GM23338 (cell line): ENCODE measurements at regions not wholly inside any gene's neighbourhood (a gene's known extent, or its start where the extent isn't known, plus 50 kb on each side); places are given as distances from the start of the nearest gene placed in this dataset.

Experiments used
- ATAC-seq: fragments of 200-7000 bp; cut with Tn5 transposase; 3 replicates; pipeline ENCODE4 v1.9.1; 2020
- DNase-seq: peaks from one replicate; pipeline ENCODE4 v3.0.0-alpha.2; 2015; ENCODE audit warnings: low spot score
- H2AFZ ChIP-seq: fragments of 200-600 bp; sonication (generic); 2 replicates; pipeline ENCODE4 v1.8.0; 2016; ENCODE audit warnings: antibody characterized with exemption, mild to moderate bottlenecking, moderate library complexity
- H3F3A ChIP-seq: fragments of 200-600 bp; sonication (generic); replicated peaks from 2 replicates; pipeline ENCODE4 v1.8.0; 2017; ENCODE audit warnings: antibody characterized with exemption, mixed run types, low read depth
- H3K27ac ChIP-seq: fragments of 200-600 bp; sonication (generic); 2 replicates; pipeline ENCODE4 v1.6.1; 2016; ENCODE audit warnings: low read depth
- H3K27me3 ChIP-seq: fragments of 200-600 bp; sonication (generic); 2 replicates; pipeline ENCODE4 v1.8.0; 2016; ENCODE audit warnings: mild to moderate bottlenecking, mixed run types, moderate library complexity; ENCODE audit not compliant: insufficient read depth
- H3K36me3 ChIP-seq: fragments of 200-600 bp; sonication (generic); 2 replicates; pipeline ENCODE4 v1.8.0; 2016; ENCODE audit warnings: mild to moderate bottlenecking; ENCODE audit not compliant: insufficient read depth
- H3K4me1 ChIP-seq: fragments of 200-600 bp; sonication (generic); 2 replicates; pipeline ENCODE4 v1.8.0; 2016; ENCODE audit warnings: mild to moderate bottlenecking, moderate library complexity; ENCODE audit not compliant: insufficient read depth
- H3K4me2 ChIP-seq: fragments of 200-600 bp; sonication (generic); 2 replicates; pipeline ENCODE4 v1.7.1; 2017; ENCODE audit warnings: mixed run types
- H3K4me3 ChIP-seq: fragments of 200-600 bp; sonication (generic); 2 replicates; pipeline ENCODE4 v1.6.1; 2016; ENCODE audit warnings: mixed run types
- H3K79me2 ChIP-seq: fragments of 200-600 bp; sonication (generic); replicated peaks from 2 replicates; pipeline ENCODE4 v1.8.0; 2017; ENCODE audit warnings: mild to moderate bottlenecking; ENCODE audit not compliant: insufficient read depth
- H3K9me2 ChIP-seq: fragments of 200-600 bp; sonication (generic); 2 replicates; pipeline ENCODE4 v1.8.0; 2017; ENCODE audit not compliant: insufficient read depth
- H4K20me1 ChIP-seq: fragments of 200-600 bp; sonication (generic); replicated peaks from 2 replicates; pipeline ENCODE4 v1.8.0; 2017; ENCODE audit warnings: mild to moderate bottlenecking; ENCODE audit not compliant: insufficient read depth
- H3K27ac Mint-ChIP-seq: 2 replicates; pipeline ENCODE4 v1.8.0; 2020; ENCODE audit warnings: inconsistent platforms, mild to moderate bottlenecking, moderate library complexity, mixed read lengths
- H3K27me3 Mint-ChIP-seq: 3 replicates; pipeline ENCODE4 v1.8.0; 2022; ENCODE audit warnings: low read depth, mild to moderate bottlenecking, moderate library complexity, mixed read lengths, inconsistent platforms; ENCODE audit not compliant: insufficient read depth, poor library complexity
- H3K36me3 Mint-ChIP-seq: 3 replicates; pipeline ENCODE4 v1.8.0; 2021; ENCODE audit warnings: low read depth, mild to moderate bottlenecking, inconsistent platforms, moderate library complexity, mixed read lengths
- H3K4me1 Mint-ChIP-seq: 3 replicates; pipeline ENCODE4 v1.8.0; 2020; ENCODE audit warnings: mild to moderate bottlenecking, inconsistent platforms, mixed read lengths
- H3K4me3 Mint-ChIP-seq: 3 replicates; pipeline ENCODE4 v1.8.0; 2021; ENCODE audit warnings: moderate library complexity, mild to moderate bottlenecking, inconsistent platforms, mixed read lengths
- H3K9me3 Mint-ChIP-seq: 3 replicates; pipeline ENCODE4 v1.8.0; 2020; ENCODE audit warnings: moderate library complexity, mild to moderate bottlenecking, inconsistent platforms, mixed read lengths
- ETS1 ChIP-seq: IDR thresholded peaks from 2 replicates; pipeline ENCODE4 v1.6.1; 2016; ENCODE audit warnings: antibody characterized with exemption
- JUNB ChIP-seq: IDR thresholded peaks from one replicate; pipeline ENCODE4 v1.6.1; 2016; ENCODE audit warnings: antibody characterized with exemption; ENCODE audit not compliant: unreplicated experiment
- STAT1 ChIP-seq: IDR thresholded peaks from one replicate; pipeline ENCODE4 v1.6.1; 2016; ENCODE audit warnings: antibody characterized with exemption; ENCODE audit not compliant: unreplicated experiment
- ZNF331 ChIP-seq: fragments of 250-450 bp; sonication (Bioruptor Pico); IDR thresholded peaks from 2 replicates; pipeline ENCODE4 v1.5.0; 2020; ENCODE audit warnings: low read depth, mild to moderate bottlenecking, moderate library complexity
- TF ChIP-seq, protein P1 (sequence below): fragments of 250-450 bp; sonication (Bioruptor Pico); IDR thresholded peaks from 2 replicates; pipeline ENCODE4 v1.5.0; 2020; ENCODE audit warnings: mild to moderate bottlenecking, moderate library complexity

DNA sequence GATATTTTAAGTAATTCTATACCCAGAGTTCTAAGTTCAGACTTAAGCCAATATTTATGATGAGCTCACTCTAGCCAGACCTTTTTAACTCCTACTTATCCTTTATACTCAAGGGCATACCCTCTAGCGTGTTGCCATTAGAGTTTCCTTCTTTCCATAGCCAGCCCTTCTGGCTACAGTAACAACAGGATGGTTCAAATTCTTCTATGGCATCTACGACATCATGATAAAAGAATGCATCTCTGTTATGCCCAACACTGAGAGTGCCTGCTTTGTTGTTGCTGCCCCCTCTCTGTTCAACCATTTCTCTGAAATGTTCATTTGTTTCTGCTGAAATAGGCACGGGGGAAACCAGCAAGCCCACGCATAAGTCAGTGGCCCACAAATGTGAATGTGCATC, 104.5 kb downstream of the UBE2NL start (continued):
- no peak for TF ChIP-seq JUNB

DNA sequence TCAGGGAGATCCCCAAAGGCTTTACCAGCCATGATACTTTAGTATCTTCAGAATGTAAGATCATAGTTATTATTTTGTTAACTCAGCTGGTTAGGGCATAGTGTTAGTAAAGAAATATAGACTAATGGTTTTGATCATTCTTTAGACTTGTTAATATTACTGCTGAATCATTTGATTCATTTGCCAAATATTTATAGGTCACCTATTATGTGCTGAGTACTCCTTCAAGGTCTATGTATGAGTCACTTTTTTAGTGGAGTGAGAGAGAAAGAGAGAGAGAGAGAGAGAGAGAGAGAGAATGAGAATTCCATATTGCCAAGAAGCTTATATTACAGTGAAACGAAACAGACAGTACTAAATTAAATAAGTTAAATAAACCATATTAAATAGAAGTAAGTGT, 110.3 kb downstream of the UBE2NL start:
- no peak overlapping the region for H3K4me3 ChIP-seq
- no peak overlapping the region for H3K4me2 ChIP-seq
- H3K79me2 ChIP-seq = no peaks in the 10 kb centered on the region
- Mint-ChIP-seq H3K36me3 (peaks cover 5% of the 10 kb centered on the region; the same call in 2 of the 3 replicates), H3K4me1 (no peaks in the 10 kb centered on the region), H3K27me3 (no peaks in the 10 kb centered on the region), H3K27ac (no peak overlapping the region), H3K9me3 (peaks cover 64% of the 10 kb centered on the region), H3K4me3 (no peak overlapping the region)
- H3K9me2 ChIP-seq = no peaks in the 10 kb centered on the region
- H4K20me1 ChIP-seq = no peaks in the 10 kb centered on the region
- H2AFZ ChIP-seq = no peak overlapping the region
- no peaks in the 10 kb centered on the region for H3K4me1 ChIP-seq
- H3K36me3 ChIP-seq = no peaks in the 10 kb centered on the region
- ATAC-seq = no peak
- no peak overlapping the region for H3K27ac ChIP-seq
- no peak for DNase-seq
- no peak for TF ChIP-seq JUNB
- TF ChIP-seq, protein P1, sequence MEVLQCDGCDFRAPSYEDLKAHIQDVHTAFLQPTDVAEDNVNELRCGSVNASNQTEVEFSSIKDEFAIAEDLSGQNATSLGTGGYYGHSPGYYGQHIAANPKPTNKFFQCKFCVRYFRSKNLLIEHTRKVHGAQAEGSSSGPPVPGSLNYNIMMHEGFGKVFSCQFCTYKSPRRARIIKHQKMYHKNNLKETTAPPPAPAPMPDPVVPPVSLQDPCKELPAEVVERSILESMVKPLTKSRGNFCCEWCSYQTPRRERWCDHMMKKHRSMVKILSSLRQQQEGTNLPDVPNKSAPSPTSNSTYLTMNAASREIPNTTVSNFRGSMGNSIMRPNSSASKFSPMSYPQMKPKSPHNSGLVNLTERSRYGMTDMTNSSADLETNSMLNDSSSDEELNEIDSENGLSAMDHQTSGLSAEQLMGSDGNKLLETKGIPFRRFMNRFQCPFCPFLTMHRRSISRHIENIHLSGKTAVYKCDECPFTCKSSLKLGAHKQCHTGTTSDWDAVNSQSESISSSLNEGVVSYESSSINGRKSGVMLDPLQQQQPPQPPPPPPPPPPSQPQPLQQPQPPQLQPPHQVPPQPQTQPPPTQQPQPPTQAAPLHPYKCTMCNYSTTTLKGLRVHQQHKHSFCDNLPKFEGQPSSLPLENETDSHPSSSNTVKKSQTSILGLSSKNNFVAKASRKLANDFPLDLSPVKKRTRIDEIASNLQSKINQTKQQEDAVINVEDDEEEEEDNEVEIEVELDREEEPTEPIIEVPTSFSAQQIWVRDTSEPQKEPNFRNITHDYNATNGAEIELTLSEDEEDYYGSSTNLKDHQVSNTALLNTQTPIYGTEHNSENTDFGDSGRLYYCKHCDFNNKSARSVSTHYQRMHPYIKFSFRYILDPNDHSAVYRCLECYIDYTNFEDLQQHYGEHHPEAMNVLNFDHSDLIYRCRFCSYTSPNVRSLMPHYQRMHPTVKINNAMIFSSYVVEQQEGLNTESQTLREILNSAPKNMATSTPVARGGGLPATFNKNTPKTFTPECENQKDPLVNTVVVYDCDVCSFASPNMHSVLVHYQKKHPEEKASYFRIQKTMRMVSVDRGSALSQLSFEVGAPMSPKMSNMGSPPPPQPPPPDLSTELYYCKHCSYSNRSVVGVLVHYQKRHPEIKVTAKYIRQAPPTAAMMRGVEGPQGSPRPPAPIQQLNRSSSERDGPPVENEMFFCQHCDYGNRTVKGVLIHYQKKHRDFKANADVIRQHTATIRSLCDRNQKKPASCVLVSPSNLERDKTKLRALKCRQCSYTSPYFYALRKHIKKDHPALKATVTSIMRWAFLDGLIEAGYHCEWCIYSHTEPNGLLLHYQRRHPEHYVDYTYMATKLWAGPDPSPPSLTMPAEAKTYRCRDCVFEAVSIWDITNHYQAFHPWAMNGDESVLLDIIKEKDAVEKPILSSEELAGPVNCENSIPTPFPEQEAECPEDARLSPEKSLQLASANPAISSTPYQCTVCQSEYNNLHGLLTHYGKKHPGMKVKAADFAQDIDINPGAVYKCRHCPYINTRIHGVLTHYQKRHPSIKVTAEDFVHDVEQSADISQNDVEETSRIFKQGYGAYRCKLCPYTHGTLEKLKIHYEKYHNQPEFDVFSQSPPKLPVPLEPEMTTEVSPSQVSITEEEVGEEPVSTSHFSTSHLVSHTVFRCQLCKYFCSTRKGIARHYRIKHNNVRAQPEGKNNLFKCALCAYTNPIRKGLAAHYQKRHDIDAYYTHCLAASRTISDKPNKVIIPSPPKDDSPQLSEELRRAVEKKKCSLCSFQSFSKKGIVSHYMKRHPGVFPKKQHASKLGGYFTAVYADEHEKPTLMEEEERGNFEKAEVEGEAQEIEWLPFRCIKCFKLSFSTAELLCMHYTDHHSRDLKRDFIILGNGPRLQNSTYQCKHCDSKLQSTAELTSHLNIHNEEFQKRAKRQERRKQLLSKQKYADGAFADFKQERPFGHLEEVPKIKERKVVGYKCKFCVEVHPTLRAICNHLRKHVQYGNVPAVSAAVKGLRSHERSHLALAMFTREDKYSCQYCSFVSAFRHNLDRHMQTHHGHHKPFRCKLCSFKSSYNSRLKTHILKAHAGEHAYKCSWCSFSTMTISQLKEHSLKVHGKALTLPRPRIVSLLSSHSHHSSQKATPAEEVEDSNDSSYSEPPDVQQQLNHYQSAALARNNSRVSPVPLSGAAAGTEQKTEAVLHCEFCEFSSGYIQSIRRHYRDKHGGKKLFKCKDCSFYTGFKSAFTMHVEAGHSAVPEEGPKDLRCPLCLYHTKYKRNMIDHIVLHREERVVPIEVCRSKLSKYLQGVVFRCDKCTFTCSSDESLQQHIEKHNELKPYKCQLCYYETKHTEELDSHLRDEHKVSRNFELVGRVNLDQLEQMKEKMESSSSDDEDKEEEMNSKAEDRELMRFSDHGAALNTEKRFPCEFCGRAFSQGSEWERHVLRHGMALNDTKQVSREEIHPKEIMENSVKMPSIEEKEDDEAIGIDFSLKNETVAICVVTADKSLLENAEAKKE (CRISPR knock-in tag) = no peak
- H3K27me3 ChIP-seq = no peaks in the 10 kb centered on the region
- H3F3A ChIP-seq = no peaks in the 10 kb centered on the region

DNA sequence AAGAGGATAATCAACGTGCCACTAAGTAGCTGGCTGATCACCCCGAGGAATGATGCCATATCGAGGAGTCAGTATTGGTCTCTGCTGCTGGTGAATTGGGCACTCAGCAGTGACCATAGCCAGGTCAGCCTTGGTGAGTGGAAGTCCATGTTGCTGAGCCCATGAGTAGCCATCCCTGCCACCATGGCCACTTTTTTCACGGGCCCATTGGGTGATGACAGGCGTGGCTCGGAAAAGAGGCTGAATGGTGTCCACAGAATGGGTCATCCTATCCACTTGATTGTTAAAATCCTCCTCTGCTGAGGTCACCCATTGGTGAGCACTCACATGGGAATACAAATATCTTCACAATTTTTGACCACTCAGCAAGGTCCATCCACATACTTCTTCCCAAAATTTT, 114.4 kb downstream of the UBE2NL start:
- H3K4me3 ChIP-seq = no peak overlapping the region
- ATAC-seq (no peak), DNase-seq (no peak)
- H3K36me3 ChIP-seq = no peaks in the 10 kb centered on the region
- H3K27me3 Mint-ChIP-seq = no peaks in the 10 kb centered on the region
- H2AFZ ChIP-seq = no peak overlapping the region
- no peak overlapping the region for H3K27ac ChIP-seq
- H3K4me1 Mint-ChIP-seq = no peaks in the 10 kb centered on the region
- H3K9me2 ChIP-seq = no peaks in the 10 kb centered on the region
- no peaks in the 10 kb centered on the region for H3K4me1 ChIP-seq
- H3K4me2 ChIP-seq = no peak overlapping the region
- peaks cover 78% of the 10 kb centered on the region for H3K9me3 Mint-ChIP-seq
- no peaks in the 10 kb centered on the region for H3K36me3 Mint-ChIP-seq
- no peaks in the 10 kb centered on the region for H4K20me1 ChIP-seq
- no peaks in the 10 kb centered on the region for H3K27me3 ChIP-seq
- no peaks in the 10 kb centered on the region for H3K79me2 ChIP-seq
- no peak overlapping the region for H3K4me3 Mint-ChIP-seq
- H3F3A ChIP-seq = no peaks in the 10 kb centered on the region
- no peak overlapping the region for H3K27ac Mint-ChIP-seq
- no peak for TF ChIP-seq JUNB
- TF ChIP-seq STAT1 = no peak
- no peak for TF ChIP-seq ETS1
- TF ChIP-seq ZNF331 (CRISPR knock-in tag) = no peak
